Esophagus muscularis mucosa (tissue), 4 donors: ENCODE measurements at regions not wholly inside any gene's neighbourhood (a gene's known extent, or its start where the extent isn't known, plus 50 kb on each side); places are given as distances from the start of the nearest gene placed in this dataset.

ENCODE experiments used
- DNase-seq: peaks from one replicate; pipeline ENCODE4 v3.0.0-alpha.2; 2017; ENCODE audit errors: extremely low spot score
- H3K27ac ChIP-seq, 4 donors: fragments of 200-600 bp; sonication (generic); replicated peaks in 1 of 4; 1 replicate in 3 of 4; 2 replicates in 1 of 4; pipeline ENCODE4 v1.5.1; 2016 to 2019; ENCODE audit warnings: mild to moderate bottlenecking in 1 of 4
- H3K27me3 ChIP-seq, 4 donors: fragments of 200-600 bp; sonication (generic); one replicate each; pipeline versions ENCODE4 v1.5.1 to v1.6.0; 2016 to 2019
- H3K36me3 ChIP-seq, 4 donors: fragments of 200-600 bp; sonication (generic); one replicate each; pipeline ENCODE4 v1.5.1; 2016 to 2019
- H3K4me1 ChIP-seq, 4 donors: fragments of 200-600 bp; sonication (generic); one replicate each; pipeline ENCODE4 v1.5.1; 2016 to 2019
- H3K4me3 ChIP-seq, 4 donors: fragments of 200-600 bp; sonication (generic); 1 replicate in 2 of 4; 2 replicates in 2 of 4; pipeline ENCODE4 v1.5.1; 2016 to 2019; ENCODE audit warnings: mild to moderate bottlenecking in 4 of 4, moderate library complexity in 1 of 4
- H3K9me3 ChIP-seq, 4 donors: fragments of 200-600 bp; sonication (generic); 1 replicate in 3 of 4; 2 replicates in 1 of 4; pipeline ENCODE4 v1.5.1; 2016 to 2019
- CTCF ChIP-seq, 3 experiments: fragments of 200-600 bp in 2 of 3; fragments of 450-650 bp in 1 of 3; sonication (generic) in 2 of 3; IDR thresholded peaks; one replicate each; pipeline ENCODE4 v1.5.1; 2017 to 2019; ENCODE audit warnings: antibody characterized with exemption in 3 of 3, mild to moderate bottlenecking in 2 of 3, moderate library complexity in 1 of 3
- EP300 ChIP-seq: sonication (generic); formaldehyde crosslinking; IDR thresholded peaks from one replicate; pipeline ENCODE4 v1.6.1; 2017; ENCODE audit warnings: antibody characterized with exemption
- POLR2A ChIP-seq: fragments of 450-650 bp; IDR thresholded peaks from one replicate; pipeline ENCODE4 v1.6.1; 2017; ENCODE audit warnings: antibody characterized with exemption, moderate library complexity, mild to moderate bottlenecking, low read depth
- POLR2AphosphoS5 ChIP-seq, 2 donors: sonication (generic); formaldehyde crosslinking; IDR thresholded peaks; one replicate each; pipeline ENCODE4 v1.6.1; 2017; ENCODE audit warnings: antibody characterized with exemption in 2 of 2
- WGBS: methylation state at CpG from one replicate; pipeline ENCODE4 v1.1.5; 2018; 5-methylcytosine and 5-hydroxymethylcytosine counted together
- intact Hi-C: fragments of 100-400 bp; cut with DNase I; formaldehyde crosslinking; loops from one replicate; pipeline ENCODE4 v1.15.1; 2023

- Histone ChIP-seq H3K27me3 (peaks cover 0 to 9% (median 0%) of the 10 kb centered on the region in 4 donors), H3K4me1 (no peaks in the 10 kb centered on the region), H3K27ac (no peak overlapping the region), H3K36me3 (no peaks in the 10 kb centered on the region), H3K4me3 (no peak overlapping the region), H3K9me3 (no peaks in the 10 kb centered on the region)
- TF ChIP-seq POLR2AphosphoS5 (IDR thresholded peaks at IDR 0.05) (no peak), CTCF (IDR thresholded peaks at IDR 0.05) (no peak), EP300 (no peak), POLR2A (no peak)
- 59% methylated on average over 15 of the region's 15 CpGs for WGBS
- intact Hi-C loops: no loop called here
- no peak for DNase-seq
These were observed 709.8 kb downstream of the UQCRFS1 start for GRCh38 chr19:28502879-28503734.

GRCh38 chr19:28501976-28502375 lies 711.0 kb downstream of the UQCRFS1 start:
- Histone ChIP-seq H3K27me3 (peaks cover 0 to 9% (median 0%) of the 10 kb centered on the region in 4 donors), H3K36me3 (no peaks in the 10 kb centered on the region), H3K27ac (no peak overlapping the region), H3K9me3 (no peaks in the 10 kb centered on the region), H3K4me1 (no peaks in the 10 kb centered on the region), H3K4me3 (no peak overlapping the region)
- TF ChIP-seq EP300 (no peak), CTCF (IDR thresholded peaks at IDR 0.05) (no peak), POLR2A (no peak), POLR2AphosphoS5 (IDR thresholded peaks at IDR 0.05) (no peak)
- intact Hi-C loops: no loop called here
- no peak for DNase-seq
- 71% methylated on average over 3 of the region's 3 CpGs for WGBS

GRCh38 chr19:28500982-28501630 lies 711.8 kb downstream of the UQCRFS1 start:
- Histone ChIP-seq H3K36me3 (no peaks in the 10 kb centered on the region), H3K27ac (no peak overlapping the region), H3K27me3 (peaks cover 0 to 9% (median 0%) of the 10 kb centered on the region in 4 donors), H3K9me3 (no peaks in the 10 kb centered on the region), H3K4me1 (no peaks in the 10 kb centered on the region), H3K4me3 (no peak overlapping the region)
- 80% methylated on average over 9 of the region's 9 CpGs for WGBS
- intact Hi-C loops: no loop called here
- TF ChIP-seq EP300: no peak
- no peak for TF ChIP-seq POLR2A
- no peak for TF ChIP-seq POLR2AphosphoS5 (IDR thresholded peaks at IDR 0.05)
- no peak for TF ChIP-seq CTCF (IDR thresholded peaks at IDR 0.05)
- no peak for DNase-seq

GRCh38 chr19:28500296-28500695 lies 712.7 kb downstream of the UQCRFS1 start:
- intact Hi-C loops: no loop called here
- H3K27me3 ChIP-seq: peaks cover 0 to 7% (median 0%) of the 10 kb centered on the region in 4 donors
- no peak for DNase-seq
- no peak overlapping the region for H3K4me3 ChIP-seq
- H3K27ac ChIP-seq: no peak overlapping the region
- no peaks in the 10 kb centered on the region for H3K4me1 ChIP-seq
- no peaks in the 10 kb centered on the region for H3K9me3 ChIP-seq
- 50% methylated on average over 3 of the region's 3 CpGs for WGBS
- H3K36me3 ChIP-seq: no peaks in the 10 kb centered on the region
- no peak for TF ChIP-seq POLR2AphosphoS5 (IDR thresholded peaks at IDR 0.05)
- TF ChIP-seq EP300: no peak
- TF ChIP-seq CTCF (IDR thresholded peaks at IDR 0.05): no peak
- TF ChIP-seq POLR2A: no peak
